ENCODE measurements at regions not wholly inside any gene's neighbourhood (a gene's known extent, or its start where the extent isn't known, plus 50 kb on each side); places are given as distances from the start of the nearest gene placed in this dataset.
"Not testable (repeated sequence)": the region's sequence is repeated elsewhere in the genome, so short reads cannot be mapped to it uniquely, and the experiment has no call there.

DNA sequence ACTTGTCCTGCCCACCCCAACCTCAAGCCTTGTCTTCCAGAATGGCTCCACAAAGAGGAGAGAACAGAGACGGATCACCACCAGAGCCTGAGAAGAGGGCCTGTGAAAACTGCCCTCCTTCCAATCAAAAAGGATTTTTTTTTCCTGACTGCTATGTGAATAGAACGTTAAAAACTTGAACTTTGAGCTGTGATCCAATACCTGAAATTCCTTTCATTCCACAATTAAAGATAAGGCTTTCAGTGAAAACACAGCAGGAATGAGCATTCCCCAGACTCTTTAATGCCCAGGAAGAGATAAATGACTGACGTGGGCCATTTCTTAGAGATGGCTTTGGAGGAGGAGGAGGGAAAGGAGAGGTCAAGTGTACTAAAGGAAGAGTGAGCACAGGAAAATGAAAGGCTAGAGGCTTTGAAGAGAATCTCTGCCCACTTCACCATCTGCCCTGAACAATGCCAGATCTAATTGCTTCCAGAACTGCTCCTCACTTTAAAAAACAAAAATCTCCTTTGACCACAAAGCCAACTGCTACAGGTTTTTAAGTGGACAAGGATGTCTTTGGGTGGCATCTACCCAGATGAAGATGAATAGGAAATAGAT lies 177.9 kb upstream of the MAP3K1 start:
- Histone ChIP-seq H3K4me3 (ENCODE audit: low read length) (no peak overlapping the region), H3K36me3 (ENCODE audit: insufficient read depth, low read length) (no peaks in the 10 kb centered on the region), H3K9me3 (ENCODE audit: insufficient read depth, low read depth, low read length) (no peaks in the 10 kb centered on the region), H3K9ac (ENCODE audit: low read depth, low read length) (no peak overlapping the region), H3K27me3 (ENCODE audit: insufficient read depth, low read length) (no peaks in the 10 kb centered on the region), H3K27ac (ENCODE audit: low read depth, low read length) (peak overlapping the region; percentile 50; the same call in 1 of the 2 replicates), H3K4me1 (ENCODE audit: insufficient read depth, low read length) (peaks cover 24% of the 10 kb centered on the region)
- WGBS = 35% methylated on average over 3 of the region's 3 CpGs

DNA sequence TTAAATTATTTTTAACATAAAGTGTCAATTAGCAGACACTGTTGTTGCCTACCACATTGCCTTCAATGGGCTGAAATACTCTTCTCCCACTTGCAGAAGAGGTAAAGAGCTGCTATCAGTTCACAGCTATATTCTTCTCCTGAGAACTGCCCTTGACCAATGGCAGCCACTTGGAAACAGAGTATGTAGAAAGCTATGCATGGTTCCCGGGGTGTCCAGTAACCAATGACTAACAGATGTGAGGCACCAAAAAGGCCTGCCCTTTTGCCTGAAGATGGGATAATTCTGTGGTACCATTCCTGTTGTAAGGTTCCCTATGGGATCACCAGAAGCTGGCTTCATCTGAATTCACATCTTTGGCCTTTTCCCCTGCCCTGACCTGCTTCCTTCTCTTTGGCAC lies 181.4 kb upstream of the MAP3K1 start:
- Histone ChIP-seq H3K36me3 (ENCODE audit: insufficient read depth, low read length) (no peaks in the 10 kb centered on the region), H3K9ac (ENCODE audit: low read depth, low read length) (no peak overlapping the region), H3K9me3 (ENCODE audit: insufficient read depth, low read depth, low read length) (no peaks in the 10 kb centered on the region), H3K27ac (ENCODE audit: low read depth, low read length) (no peak overlapping the region), H3K27me3 (ENCODE audit: insufficient read depth, low read length) (no peaks in the 10 kb centered on the region), H3K4me3 (ENCODE audit: low read length) (no peak overlapping the region), H3K4me1 (ENCODE audit: insufficient read depth, low read length) (peaks cover 24% of the 10 kb centered on the region)
- WGBS = 96% methylated on average over 1 of the region's 1 CpG

DNA sequence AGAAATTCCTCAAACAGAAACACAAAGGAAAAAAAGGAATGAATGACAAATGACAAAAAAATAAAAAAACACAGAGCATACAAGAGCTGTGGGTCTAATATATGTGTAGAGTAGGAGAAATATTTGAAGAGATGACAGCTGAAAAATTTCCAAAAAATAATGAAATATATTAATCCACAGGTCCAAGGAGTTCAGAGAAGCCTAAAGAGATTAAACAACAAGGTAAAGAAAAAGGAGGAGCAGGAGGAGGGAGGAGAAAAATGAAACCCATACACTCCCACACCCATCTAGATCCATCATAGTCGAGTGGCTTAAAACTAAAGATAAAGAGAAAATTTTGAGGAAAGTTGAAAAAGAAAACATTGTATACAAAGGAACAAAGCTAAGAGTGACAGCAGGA lies 182.4 kb upstream of the MAP3K1 start:
- peaks cover 15% of the 10 kb centered on the region for H3K4me1 ChIP-seq (ENCODE audit: insufficient read depth, low read length)
- 0 out of 2 replicates have a peak, but pooled peaks cover 2% of the 10 kb centered on the region for H3K9me3 ChIP-seq (ENCODE audit: insufficient read depth, low read depth, low read length)
- H3K27me3 ChIP-seq (ENCODE audit: insufficient read depth, low read length) = no peaks in the 10 kb centered on the region
- H3K9ac ChIP-seq (ENCODE audit: low read depth, low read length) = no peak overlapping the region
- H3K36me3 ChIP-seq (ENCODE audit: insufficient read depth, low read length) = no peaks in the 10 kb centered on the region
- no peak overlapping the region for H3K4me3 ChIP-seq (ENCODE audit: low read length)
- no peak overlapping the region for H3K27ac ChIP-seq (ENCODE audit: low read depth, low read length)
- WGBS = no CpG with 5 or more reads among the region's 1 CpG

DNA sequence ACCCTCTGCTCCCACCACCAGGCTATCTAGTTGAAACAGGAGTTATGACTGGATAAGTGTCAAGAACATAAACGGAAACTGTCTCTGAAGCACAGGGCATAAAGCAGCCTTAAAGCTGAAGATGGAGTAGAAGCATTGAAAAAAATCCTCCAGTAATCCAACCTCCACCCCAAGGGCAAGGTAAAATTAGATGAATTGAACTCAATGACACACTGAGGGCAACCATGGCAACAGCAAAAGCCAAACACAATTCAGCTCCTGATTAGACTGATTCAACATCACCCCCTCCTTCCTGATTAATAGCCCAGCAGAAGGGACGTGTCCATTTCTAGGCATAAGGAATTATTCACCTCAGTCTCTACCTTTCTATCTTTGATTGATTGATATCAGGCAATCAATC lies 183.2 kb upstream of the MAP3K1 start:
- 56% methylated on average over 2 of the region's 2 CpGs for WGBS

DNA sequence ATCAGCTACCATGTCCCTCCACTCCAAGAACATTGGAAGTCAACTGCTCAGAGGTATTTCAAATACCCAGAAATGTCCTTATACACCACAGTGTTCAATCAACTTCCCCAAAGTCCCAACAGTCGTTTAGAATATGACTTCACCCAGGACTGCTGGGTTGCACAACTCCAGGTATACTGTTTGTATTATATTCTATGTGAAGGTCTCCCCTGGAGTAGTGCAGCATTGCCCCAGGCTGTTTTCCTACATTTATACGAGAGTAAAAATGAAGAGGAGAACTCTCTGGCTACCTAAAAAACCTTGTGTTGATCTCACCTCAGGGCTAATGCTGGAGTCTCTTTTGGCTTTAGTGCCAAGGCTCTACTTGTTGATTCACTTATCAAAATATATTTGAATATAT lies 183.6 kb upstream of the MAP3K1 start:
- WGBS = 96% methylated on average over 2 of the region's 2 CpGs
- no peak overlapping the region for H3K9ac ChIP-seq (ENCODE audit: low read depth, low read length)
- no peak overlapping the region for H3K4me3 ChIP-seq (ENCODE audit: low read length)
- H3K27me3 ChIP-seq (ENCODE audit: insufficient read depth, low read length) = no peaks in the 10 kb centered on the region
- no peaks in the 10 kb centered on the region for H3K36me3 ChIP-seq (ENCODE audit: insufficient read depth, low read length)
- H3K9me3 ChIP-seq (ENCODE audit: insufficient read depth, low read depth, low read length) = peaks cover 9% of the 10 kb centered on the region
- H3K27ac ChIP-seq (ENCODE audit: low read depth, low read length) = no peak overlapping the region
- H3K4me1 ChIP-seq (ENCODE audit: insufficient read depth, low read length) = peaks cover 2% of the 10 kb centered on the region

More for the DNA sequence above, 183.2 kb upstream of the MAP3K1 start:
- H3K4me1 ChIP-seq (ENCODE audit: insufficient read depth, low read length) = peaks cover 7% of the 10 kb centered on the region
- H3K9ac ChIP-seq (ENCODE audit: low read depth, low read length) = no peak overlapping the region
- no peak overlapping the region for H3K4me3 ChIP-seq (ENCODE audit: low read length)
- H3K36me3 ChIP-seq (ENCODE audit: insufficient read depth, low read length) = no peaks in the 10 kb centered on the region
- H3K9me3 ChIP-seq (ENCODE audit: insufficient read depth, low read depth, low read length) = peaks cover 9% of the 10 kb centered on the region
- H3K27ac ChIP-seq (ENCODE audit: low read depth, low read length) = no peak overlapping the region
- H3K27me3 ChIP-seq (ENCODE audit: insufficient read depth, low read length) = no peaks in the 10 kb centered on the region

DNA sequence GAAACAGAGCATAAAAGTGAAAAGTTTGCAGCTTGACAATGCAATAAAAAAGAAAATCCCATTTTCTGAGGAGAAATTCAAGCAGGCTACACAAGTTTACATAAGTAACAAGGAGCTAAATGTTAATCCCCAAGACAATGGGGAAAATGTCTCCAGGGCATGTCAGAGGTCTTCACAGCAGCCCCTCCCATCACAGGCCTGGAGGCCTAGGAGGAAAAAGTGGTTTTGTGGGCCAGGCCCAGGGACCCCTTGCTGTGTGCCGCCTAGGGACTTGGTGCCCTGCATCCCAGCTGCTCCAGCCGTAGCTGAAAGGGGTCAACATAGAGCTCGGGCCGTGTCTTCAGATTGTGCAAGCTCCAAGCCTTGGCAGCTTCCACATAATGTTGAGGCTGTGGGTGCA lies 186.7 kb upstream of the MAP3K1 start:
- H3K36me3 ChIP-seq (ENCODE audit: insufficient read depth, low read length); H3K27me3 ChIP-seq (ENCODE audit: insufficient read depth, low read length); H3K9ac ChIP-seq (ENCODE audit: low read depth, low read length); H3K4me1 ChIP-seq (ENCODE audit: insufficient read depth, low read length); H3K27ac ChIP-seq (ENCODE audit: low read depth, low read length); H3K9me3 ChIP-seq (ENCODE audit: insufficient read depth, low read depth, low read length); H3K4me3 ChIP-seq (ENCODE audit: low read length): not testable (repeated sequence)
- 93% methylated on average over 4 of the region's 4 CpGs for WGBS

DNA sequence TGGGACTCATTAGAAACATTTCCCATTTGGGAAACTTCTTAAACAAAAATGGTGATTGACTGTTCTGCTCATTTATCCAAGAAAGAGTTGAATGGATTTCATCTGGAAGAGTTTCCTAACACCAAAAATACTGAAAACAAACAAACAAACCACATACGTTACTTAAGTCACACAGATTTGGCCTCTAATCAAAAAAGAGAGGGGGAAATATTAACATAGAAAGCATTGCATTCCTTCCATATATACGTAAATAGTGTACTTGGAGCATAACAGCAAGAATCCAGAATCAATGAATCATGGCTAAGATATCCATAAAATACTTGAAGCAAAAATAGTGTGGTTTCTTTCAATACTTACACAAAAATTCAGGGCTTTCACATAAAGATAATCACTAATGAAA lies 189.8 kb upstream of the MAP3K1 start:
- no peak overlapping the region for H3K9ac ChIP-seq (ENCODE audit: low read depth, low read length)
- no peak overlapping the region for H3K27ac ChIP-seq (ENCODE audit: low read depth, low read length)
- H3K4me3 ChIP-seq (ENCODE audit: low read length) = no peak overlapping the region
- peaks cover 9% of the 10 kb centered on the region for H3K9me3 ChIP-seq (ENCODE audit: insufficient read depth, low read depth, low read length)
- no CpG with 5 or more reads among the region's 2 CpGs for WGBS
- no peaks in the 10 kb centered on the region for H3K4me1 ChIP-seq (ENCODE audit: insufficient read depth, low read length)
- H3K27me3 ChIP-seq (ENCODE audit: insufficient read depth, low read length) = no peaks in the 10 kb centered on the region
- no peaks in the 10 kb centered on the region for H3K36me3 ChIP-seq (ENCODE audit: insufficient read depth, low read length)

DNA sequence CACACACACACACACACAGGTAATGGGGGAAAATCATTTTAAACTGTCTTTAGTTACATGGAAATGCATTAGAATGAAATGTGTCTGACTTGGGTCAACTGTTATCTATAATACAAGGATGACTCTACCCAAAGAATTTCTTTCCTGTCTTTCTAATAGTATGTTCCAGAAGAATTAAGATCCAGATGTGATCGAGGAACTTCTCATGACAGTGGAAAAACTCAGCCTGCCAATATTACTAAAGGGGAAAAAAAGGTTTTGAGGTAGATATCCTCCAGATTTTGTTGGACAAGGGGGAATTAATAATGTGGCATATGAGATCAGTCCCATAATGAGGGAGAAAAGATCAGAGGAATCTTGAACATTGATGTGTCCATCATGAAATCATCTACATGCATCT lies 190.6 kb upstream of the MAP3K1 start:
- H3K9me3 ChIP-seq (ENCODE audit: insufficient read depth, low read depth, low read length) = peaks cover 9% of the 10 kb centered on the region
- H3K9ac ChIP-seq (ENCODE audit: low read depth, low read length) = no peak overlapping the region
- H3K4me3 ChIP-seq (ENCODE audit: low read length) = no peak overlapping the region
- no peaks in the 10 kb centered on the region for H3K27me3 ChIP-seq (ENCODE audit: insufficient read depth, low read length)
- no peak overlapping the region for H3K27ac ChIP-seq (ENCODE audit: low read depth, low read length)
- H3K4me1 ChIP-seq (ENCODE audit: insufficient read depth, low read length) = no peaks in the 10 kb centered on the region
- 100% methylated on average over 1 of the region's 1 CpG for WGBS
- no peaks in the 10 kb centered on the region for H3K36me3 ChIP-seq (ENCODE audit: insufficient read depth, low read length)

DNA sequence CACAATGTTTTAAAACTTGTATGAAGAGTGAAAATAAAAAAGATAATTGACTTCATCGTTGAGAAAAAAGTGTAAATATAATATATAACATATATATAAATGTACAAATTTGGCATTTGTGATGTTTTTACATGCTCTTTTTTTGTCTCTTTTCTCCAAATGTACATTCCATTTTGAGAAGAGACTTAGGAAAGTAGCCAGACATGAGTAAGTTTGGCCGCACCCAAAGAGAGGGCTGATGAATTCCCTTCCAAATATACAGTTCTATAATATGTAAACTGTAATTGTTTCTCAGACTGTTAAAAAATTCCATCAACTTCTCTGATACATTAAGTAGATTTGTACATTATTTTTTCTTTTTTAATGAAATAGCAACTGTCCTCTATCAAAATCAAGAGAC lies 193.2 kb upstream of the MAP3K1 start:
- Histone ChIP-seq H3K27me3 (ENCODE audit: insufficient read depth, low read length) (no peaks in the 10 kb centered on the region), H3K9me3 (ENCODE audit: insufficient read depth, low read depth, low read length) (peaks cover 17% of the 10 kb centered on the region), H3K4me1 (ENCODE audit: insufficient read depth, low read length) (no peaks in the 10 kb centered on the region), H3K36me3 (ENCODE audit: insufficient read depth, low read length) (no peaks in the 10 kb centered on the region), H3K4me3 (ENCODE audit: low read length) (no peak overlapping the region), H3K27ac (ENCODE audit: low read depth, low read length) (no peak overlapping the region), H3K9ac (ENCODE audit: low read depth, low read length) (no peak overlapping the region)
- WGBS = no CpG with 5 or more reads among the region's 2 CpGs

DNA sequence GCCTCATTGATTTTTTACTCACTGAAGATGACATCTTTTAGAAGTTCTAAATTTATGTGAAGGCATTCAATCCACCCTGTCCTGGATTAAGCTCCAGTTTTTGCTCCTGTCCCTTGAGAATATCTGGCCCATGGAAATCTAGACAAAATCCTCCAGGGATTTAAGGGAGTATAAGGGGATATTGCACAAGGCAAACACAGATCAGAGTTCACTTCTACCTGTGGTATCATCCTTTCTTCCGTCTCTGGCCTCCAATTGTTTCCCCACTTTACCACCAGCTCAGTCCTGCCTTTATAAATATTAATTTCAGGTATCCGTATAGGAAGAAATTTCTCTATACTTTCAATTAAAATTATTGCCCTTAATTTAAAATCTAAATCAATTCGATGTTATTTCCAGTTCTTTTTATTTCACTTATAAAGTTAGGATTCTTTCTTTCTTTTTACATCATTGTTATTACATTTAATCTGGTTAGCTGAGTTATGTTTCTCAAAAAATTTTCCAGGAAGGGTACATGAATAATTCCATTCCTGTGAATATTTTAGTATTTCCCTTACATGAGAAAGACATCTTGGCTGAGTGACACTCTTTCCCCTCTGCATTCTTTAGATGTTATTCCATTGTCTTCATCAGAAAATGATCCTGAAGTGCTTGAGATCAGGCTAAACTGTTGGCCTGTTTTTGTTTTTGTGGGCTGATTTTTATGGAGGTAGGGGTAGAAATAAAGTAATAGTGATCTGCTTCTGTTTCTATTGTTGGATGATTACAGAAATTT lies 194.3 kb upstream of the MAP3K1 start:
- Histone ChIP-seq H3K27me3 (ENCODE audit: insufficient read depth, low read length) (no peaks in the 10 kb centered on the region), H3K36me3 (ENCODE audit: insufficient read depth, low read length) (no peaks in the 10 kb centered on the region), H3K9me3 (ENCODE audit: insufficient read depth, low read depth, low read length) (peaks cover 17% of the 10 kb centered on the region), H3K27ac (ENCODE audit: low read depth, low read length) (no peak overlapping the region), H3K4me1 (ENCODE audit: insufficient read depth, low read length) (peaks cover 6% of the 10 kb centered on the region), H3K9ac (ENCODE audit: low read depth, low read length) (no peak overlapping the region), H3K4me3 (ENCODE audit: low read length) (no peak overlapping the region)
- WGBS = 100% methylated on average over 1 of the region's 3 CpGs

DNA sequence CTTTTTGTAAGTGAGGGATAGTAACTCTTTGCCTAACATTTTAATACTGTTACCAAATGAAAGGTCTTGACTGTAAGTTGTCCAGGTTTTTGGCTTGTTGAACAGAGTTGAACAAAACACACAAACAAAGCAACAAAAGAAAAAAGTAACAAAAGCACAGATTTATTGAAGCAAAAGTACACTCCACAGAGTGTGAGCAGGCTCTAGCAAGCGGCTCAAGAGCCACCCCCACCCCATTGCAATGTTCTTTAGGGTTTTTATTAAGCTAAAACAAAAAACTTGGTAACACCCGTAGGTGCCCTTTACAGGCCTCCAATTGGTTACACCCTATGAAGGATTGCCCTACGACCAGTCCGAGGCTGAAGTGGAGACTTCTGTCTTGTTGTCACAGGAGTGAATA lies 197.4 kb upstream of the MAP3K1 start:
- Histone ChIP-seq H3K4me1 (ENCODE audit: insufficient read depth, low read length) (peaks cover 24% of the 10 kb centered on the region), H3K27me3 (ENCODE audit: insufficient read depth, low read length) (no peaks in the 10 kb centered on the region), H3K36me3 (ENCODE audit: insufficient read depth, low read length) (no peaks in the 10 kb centered on the region), H3K9ac (ENCODE audit: low read depth, low read length) (no peak overlapping the region), H3K27ac (ENCODE audit: low read depth, low read length) (no peak overlapping the region), H3K4me3 (ENCODE audit: low read length) (no peak overlapping the region), H3K9me3 (ENCODE audit: insufficient read depth, low read depth, low read length) (peaks cover 17% of the 10 kb centered on the region)
- 95% methylated on average over 4 of the region's 4 CpGs for WGBS

All from HUES64 (cell line).